ENCODE measurements at regions not wholly inside any gene's neighbourhood (a gene's known extent, or its start where the extent isn't known, plus 50 kb on each side); places are given as distances from the start of the nearest gene placed in this dataset.
A peak's percentile ranks its signal among the peaks of the same experiment; 100 is the strongest.

GRCh38 chr5:149434162-149435014 lies 55.3 kb upstream of the IL17B start:
- TF ChIP-seq CTCF (IDR thresholded peaks at IDR 0.05) (peak; percentile 81 to 93 (median 86)), POLR2A (IDR thresholded peaks at IDR 0.05) (peak in 1 of 2 donors; percentile 8)
